ENCODE measurements at regions not wholly inside any gene's neighbourhood (a gene's known extent, or its start where the extent isn't known, plus 50 kb on each side); places are given as distances from the start of the nearest gene placed in this dataset.

- POLR2A ChIA-PET: no interaction called here
- TF ChIP-seq ZNF341 (tag by site-specific recombination; IDR thresholded peaks at IDR 0.05; ENCODE audit: low read depth) (no peak), ZNF433 (tag by site-specific recombination; IDR thresholded peaks at IDR 0.05; ENCODE audit: low read depth) (no peak)
- CTCF ChIA-PET: no interaction called here
Measured at GRCh38 chr11:134835561-134835960, 423.5 kb upstream of the B3GAT1 start.

GRCh38 chr11:134830312-134830711 is 418.3 kb upstream of the B3GAT1 start:
- Histone ChIP-seq H3K9me3 (ENCODE audit: control insufficient read depth, insufficient read depth, low read depth, low read length) (no peaks in the 10 kb centered on the region), H3K4me1 (ENCODE audit: control insufficient read depth, insufficient read depth, low read length) (no peaks in the 10 kb centered on the region), H3K4me3 (ENCODE audit: low read depth, low read length) (no peak overlapping the region), H3K27ac (ENCODE audit: extremely low read depth, low read depth, low read length) (no peak overlapping the region), H3K36me3 (ENCODE audit: control insufficient read depth in 2 of 2, insufficient read depth in 1 of 2, low read length in 2 of 2) (no peaks in the 10 kb centered on the region)
- CTCF ChIA-PET: no interaction called here
- peak; percentile 91 for TF ChIP-seq PRDM1 (tag by site-specific recombination; IDR thresholded peaks at IDR 0.05)
- 0 out of 2 replicates have a peak, but pooled peaks have one; percentile 28 for TF ChIP-seq SCRT2 (tag by site-specific recombination; IDR thresholded peaks at IDR 0.05)
- TF ChIP-seq ZNF132 (tag by site-specific recombination; IDR thresholded peaks at IDR 0.05; ENCODE audit: borderline replicate concordance): no peak
- POLR2A ChIA-PET: no interaction called here

More at GRCh38 chr11:134835561-134835960, 423.5 kb upstream of the B3GAT1 start:
- Histone ChIP-seq H3K4me1 (ENCODE audit: control insufficient read depth, insufficient read depth, low read length) (no peaks in the 10 kb centered on the region), H3K27ac (ENCODE audit: extremely low read depth, low read depth, low read length) (no peak overlapping the region), H3K4me3 (ENCODE audit: low read depth, low read length) (no peak overlapping the region), H3K9me3 (ENCODE audit: control insufficient read depth, insufficient read depth, low read depth, low read length) (no peaks in the 10 kb centered on the region), H3K36me3 (ENCODE audit: control insufficient read depth in 2 of 2, insufficient read depth in 1 of 2, low read length in 2 of 2) (no peaks in the 10 kb centered on the region)

GRCh38 chr11:134823970-134824369 is 411.9 kb upstream of the B3GAT1 start:
- ChIA-PET CTCF (no interaction called here), POLR2A (no interaction called here)
- TF ChIP-seq ZNF777 (tag by site-specific recombination; IDR thresholded peaks at IDR 0.05; ENCODE audit: borderline replicate concordance) (no peak), ZSCAN16 (tag by site-specific recombination; IDR thresholded peaks at IDR 0.05) (no peak), ZNF544 (tag by site-specific recombination; IDR thresholded peaks at IDR 0.05) (no peak), ZNF707 (tag by site-specific recombination; IDR thresholded peaks at IDR 0.05) (no peak), ZNF146 (tag by site-specific recombination; IDR thresholded peaks at IDR 0.05) (no peak), ZNF660 (tag by site-specific recombination; IDR thresholded peaks at IDR 0.05) (no peak), ZNF121 (tag by site-specific recombination; IDR thresholded peaks at IDR 0.05) (no peak), ZNF692 (tag by site-specific recombination; IDR thresholded peaks at IDR 0.05) (no peak), ZFP41 (tag by site-specific recombination; IDR thresholded peaks at IDR 0.05; ENCODE audit: borderline replicate concordance) (no peak), AEBP2 (tag by site-specific recombination; IDR thresholded peaks at IDR 0.05; ENCODE audit: borderline replicate concordance) (no peak), ZNF335 (tag by site-specific recombination; conservative IDR thresholded peaks at IDR 0.05) (no peak), ZNF514 (tag by site-specific recombination; IDR thresholded peaks at IDR 0.05) (no peak), ZNF274 (IDR thresholded peaks at IDR 0.05; ENCODE audit: low read length) (no peak), ZNF274 (tag by site-specific recombination; IDR thresholded peaks at IDR 0.05; ENCODE audit: borderline replicate concordance) (no peak), ZFP37 (tag by site-specific recombination; IDR thresholded peaks at IDR 0.05) (no peak), ZXDB (tag by site-specific recombination; IDR thresholded peaks at IDR 0.05) (no peak), ZNF132 (tag by site-specific recombination; IDR thresholded peaks at IDR 0.05; ENCODE audit: borderline replicate concordance) (no peak), ZSCAN30 (tag by site-specific recombination; IDR thresholded peaks at IDR 0.05) (no peak), ZNF645 (tag by site-specific recombination; IDR thresholded peaks at IDR 0.05) (no peak), ZNF223 (tag by site-specific recombination; IDR thresholded peaks at IDR 0.05) (no peak), ZNF664 (tag by site-specific recombination; IDR thresholded peaks at IDR 0.05) (no peak)
- Histone ChIP-seq H3K9me3 (ENCODE audit: control insufficient read depth, insufficient read depth, low read depth, low read length) (no peaks in the 10 kb centered on the region), H3K4me3 (ENCODE audit: low read depth, low read length) (no peak overlapping the region), H3K27ac (ENCODE audit: extremely low read depth, low read depth, low read length) (no peak overlapping the region), H3K36me3 (ENCODE audit: control insufficient read depth in 2 of 2, insufficient read depth in 1 of 2, low read length in 2 of 2) (no peaks in the 10 kb centered on the region), H3K4me1 (ENCODE audit: control insufficient read depth, insufficient read depth, low read length) (no peaks in the 10 kb centered on the region)

Measured in HEK293 (cell line).